ENCODE measurements at regions not wholly inside any gene's neighbourhood (a gene's known extent, or its start where the extent isn't known, plus 50 kb on each side); places are given as distances from the start of the nearest gene placed in this dataset.
"Not testable (repeated sequence)": the region's sequence is repeated elsewhere in the genome, so short reads cannot be mapped to it uniquely, and the experiment has no call there.

GRCh38 chr18:1760901-1761300 lies 810.4 kb downstream of the METTL4 start:
- TF ChIP-seq CTCF (IDR thresholded peaks at IDR 0.05) (no peak), ZFX (IDR thresholded peaks at IDR 0.05; ENCODE audit: borderline replicate concordance) (no peak)
- no peak overlapping the region for H3K27ac ChIP-seq

GRCh38 chr18:1774261-1774660 lies 797.0 kb downstream of the METTL4 start:
- no peak overlapping the region for H3K27ac ChIP-seq
- TF ChIP-seq CTCF (IDR thresholded peaks at IDR 0.05) (no peak), ZFX (IDR thresholded peaks at IDR 0.05; ENCODE audit: borderline replicate concordance) (no peak)

DNA sequence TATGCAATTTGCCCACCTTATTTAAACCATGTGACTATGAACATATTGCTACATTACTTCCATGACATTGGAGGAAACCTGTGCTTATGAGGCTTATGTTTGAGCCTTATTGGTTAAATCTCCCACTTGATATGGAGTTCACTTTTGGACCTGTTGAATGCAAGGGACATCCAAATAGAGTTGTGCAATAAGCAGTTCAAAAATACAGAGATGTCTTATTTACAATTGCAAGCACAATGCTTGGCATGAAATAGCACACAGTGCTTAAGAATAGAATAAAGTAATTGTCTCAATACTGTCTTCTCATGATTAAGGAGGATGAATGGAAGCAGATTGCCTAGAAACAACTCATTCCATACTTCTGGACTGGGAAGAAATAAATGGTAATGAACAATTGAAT lies 793.5 kb downstream of the METTL4 start:
- TF ChIP-seq ZFX (IDR thresholded peaks at IDR 0.05; ENCODE audit: borderline replicate concordance) (no peak), CTCF (IDR thresholded peaks at IDR 0.05) (no peak)
- H3K27ac ChIP-seq: no peak overlapping the region

GRCh38 chr18:1778496-1779178 lies 792.7 kb downstream of the METTL4 start:
- no peak for TF ChIP-seq CTCF (IDR thresholded peaks at IDR 0.05)
- no peak for TF ChIP-seq ZFX (IDR thresholded peaks at IDR 0.05; ENCODE audit: borderline replicate concordance)
- H3K27ac ChIP-seq: no peak overlapping the region

GRCh38 chr18:1779587-1779986 lies 791.7 kb downstream of the METTL4 start:
- no peak overlapping the region for H3K27ac ChIP-seq
- TF ChIP-seq CTCF (IDR thresholded peaks at IDR 0.05) (no peak), ZFX (IDR thresholded peaks at IDR 0.05; ENCODE audit: borderline replicate concordance) (no peak)

GRCh38 chr18:1784113-1784512 lies 787.2 kb downstream of the METTL4 start:
- TF ChIP-seq CTCF (IDR thresholded peaks at IDR 0.05): no peak
- no peak for TF ChIP-seq ZFX (IDR thresholded peaks at IDR 0.05; ENCODE audit: borderline replicate concordance)
- no peak overlapping the region for H3K27ac ChIP-seq

- not testable (repeated sequence) for H3K27ac ChIP-seq
Observed at GRCh38 chr18:1785980-1786379, 785.3 kb downstream of the METTL4 start.

DNA sequence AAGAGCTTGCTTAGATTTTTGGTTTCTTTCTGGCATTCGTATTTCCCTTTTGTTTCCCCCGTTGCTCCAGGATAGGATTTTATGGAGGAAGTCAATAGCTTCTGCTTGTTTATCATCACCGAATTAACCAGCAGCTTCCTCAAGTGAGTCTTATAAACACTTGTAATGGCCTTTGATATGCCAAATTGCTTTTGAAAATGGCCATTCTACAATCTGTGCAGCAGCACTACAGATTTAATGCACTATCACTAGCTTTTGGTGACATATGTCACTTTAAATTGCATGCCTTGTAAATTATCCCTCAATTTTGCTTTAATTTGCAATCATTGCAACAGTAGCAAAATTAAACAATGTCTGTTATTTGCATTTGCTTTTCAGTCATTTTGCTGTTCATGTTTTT lies 774.7 kb downstream of the METTL4 start:
- H3K27ac ChIP-seq: no peak overlapping the region
- TF ChIP-seq CTCF (IDR thresholded peaks at IDR 0.05) (no peak), ZFX (IDR thresholded peaks at IDR 0.05; ENCODE audit: borderline replicate concordance) (no peak)

Data from 22Rv1 (cell line).